NB4 (cell line): ENCODE measurements at regions not wholly inside any gene's neighbourhood (a gene's known extent, or its start where the extent isn't known, plus 50 kb on each side); places are given as distances from the start of the nearest gene placed in this dataset.

Experiments used
- MYC ChIP-seq: IDR thresholded peaks from 2 replicates; pipeline ENCODE4 v1.6.1; 2011; ENCODE audit warnings: low read depth, low read length
- POLR2A ChIP-seq: IDR thresholded peaks from 2 replicates; pipeline ENCODE4 v1.6.1; 2011; ENCODE audit warnings: mild to moderate bottlenecking; ENCODE audit not compliant: insufficient read length; ENCODE audit errors: extremely low read depth
- TF ChIP-seq, protein P1 (sequence below): IDR thresholded peaks from one replicate; pipeline ENCODE4 v1.5.1; 2012; ENCODE audit warnings: low read depth, low read length
- TF ChIP-seq, protein P2 (sequence below): IDR thresholded peaks from 2 replicates; pipeline ENCODE4 v1.6.1; 2011; ENCODE audit warnings: low read depth, low read length

DNA sequence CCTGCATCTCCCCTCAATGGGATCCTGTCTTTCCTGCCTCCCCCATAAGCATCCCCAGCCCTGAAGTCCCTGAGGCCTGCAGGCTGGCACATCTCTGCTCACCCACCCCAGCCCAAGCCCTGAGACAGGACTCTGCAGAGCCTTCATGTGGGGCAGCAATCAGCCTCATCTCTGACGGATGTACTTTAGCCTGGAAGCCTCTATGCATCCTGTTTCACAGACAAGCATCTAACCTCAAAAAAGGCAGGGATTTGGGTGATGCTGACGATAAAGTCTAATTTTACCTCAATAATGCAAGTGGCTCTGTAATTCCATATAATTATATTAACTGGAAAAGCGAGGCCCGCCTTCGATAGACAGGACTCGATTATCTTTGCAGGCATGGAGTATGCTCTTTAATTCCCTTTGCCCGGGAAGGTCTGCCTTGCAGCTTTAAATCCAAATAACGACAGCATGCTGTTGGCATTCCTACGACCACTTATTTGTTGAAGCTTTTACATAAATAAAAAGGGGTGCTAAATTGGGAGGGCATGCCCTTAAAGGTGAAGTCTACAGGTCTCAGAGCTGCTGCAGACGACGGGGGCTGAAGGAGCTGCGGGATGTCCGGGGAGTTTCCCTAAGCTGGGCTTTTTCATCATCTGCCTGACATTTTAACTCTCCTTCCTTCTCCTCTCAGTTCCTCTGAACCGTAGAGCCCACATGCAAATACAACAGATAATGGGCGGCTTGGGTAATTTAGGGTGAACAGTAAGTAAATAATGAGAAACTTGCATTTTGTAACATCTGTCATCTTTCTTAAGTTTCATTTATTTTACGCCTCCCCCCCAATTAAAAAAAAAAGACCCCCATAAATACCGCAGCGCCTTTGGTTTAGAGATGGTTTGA lies 211.5 kb downstream of the URI1 start:
- TF ChIP-seq, protein P1, sequence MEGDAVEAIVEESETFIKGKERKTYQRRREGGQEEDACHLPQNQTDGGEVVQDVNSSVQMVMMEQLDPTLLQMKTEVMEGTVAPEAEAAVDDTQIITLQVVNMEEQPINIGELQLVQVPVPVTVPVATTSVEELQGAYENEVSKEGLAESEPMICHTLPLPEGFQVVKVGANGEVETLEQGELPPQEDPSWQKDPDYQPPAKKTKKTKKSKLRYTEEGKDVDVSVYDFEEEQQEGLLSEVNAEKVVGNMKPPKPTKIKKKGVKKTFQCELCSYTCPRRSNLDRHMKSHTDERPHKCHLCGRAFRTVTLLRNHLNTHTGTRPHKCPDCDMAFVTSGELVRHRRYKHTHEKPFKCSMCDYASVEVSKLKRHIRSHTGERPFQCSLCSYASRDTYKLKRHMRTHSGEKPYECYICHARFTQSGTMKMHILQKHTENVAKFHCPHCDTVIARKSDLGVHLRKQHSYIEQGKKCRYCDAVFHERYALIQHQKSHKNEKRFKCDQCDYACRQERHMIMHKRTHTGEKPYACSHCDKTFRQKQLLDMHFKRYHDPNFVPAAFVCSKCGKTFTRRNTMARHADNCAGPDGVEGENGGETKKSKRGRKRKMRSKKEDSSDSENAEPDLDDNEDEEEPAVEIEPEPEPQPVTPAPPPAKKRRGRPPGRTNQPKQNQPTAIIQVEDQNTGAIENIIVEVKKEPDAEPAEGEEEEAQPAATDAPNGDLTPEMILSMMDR = no peak
- TF ChIP-seq POLR2A (no peak), MYC (no peak)
- TF ChIP-seq, protein P2, sequence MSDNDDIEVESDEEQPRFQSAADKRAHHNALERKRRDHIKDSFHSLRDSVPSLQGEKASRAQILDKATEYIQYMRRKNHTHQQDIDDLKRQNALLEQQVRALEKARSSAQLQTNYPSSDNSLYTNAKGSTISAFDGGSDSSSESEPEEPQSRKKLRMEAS = no peak
